NCI-H1417 (cell line): ENCODE measurements at regions not wholly inside any gene's neighbourhood (a gene's known extent, or its start where the extent isn't known, plus 50 kb on each side); places are given as distances from the start of the nearest gene placed in this dataset.
"Not testable (repeated sequence)": the region's sequence is repeated elsewhere in the genome, so short reads cannot be mapped to it uniquely, and the experiment has no call there.

Experiments used
- DNase-seq, 3 experiments: peaks; one replicate each; lab custom pipeline; 2025; lab: John Stamatoyannopoulos, UW

GRCh38 chr12:54105809-54106208, 52.2 kb downstream of the HOXC4 start:
- DNase-seq: not testable (repeated sequence)

GRCh38 chr12:54106252-54106651, 52.6 kb downstream of the HOXC4 start:
- DNase-seq: not testable (repeated sequence)

- not testable (repeated sequence) for DNase-seq
These were observed 53.4 kb downstream of the HOXC4 start for GRCh38 chr12:54106803-54107579.

- DNase-seq: not testable (repeated sequence)
These were observed 58.7 kb downstream of the HOXC4 start for GRCh38 chr12:54112336-54112735.

- not testable (repeated sequence) for DNase-seq
These were observed 62.4 kb downstream of the HOXC4 start for GRCh38 chr12:54116055-54116454.

GRCh38 chr12:54117392-54117791, 63.8 kb downstream of the HOXC4 start:
- not testable (repeated sequence) for DNase-seq

GRCh38 chr12:54119082-54119481, 65.4 kb downstream of the HOXC4 start:
- not testable (repeated sequence) for DNase-seq

- not testable (repeated sequence) for DNase-seq
These were observed 64.8 kb downstream of the SMUG1 start for GRCh38 chr12:54123981-54124380.

- DNase-seq: peak in 1 of 3 experiments; percentile 60
These were observed 63.1 kb downstream of the SMUG1 start for GRCh38 chr12:54125708-54126028.

GRCh38 chr12:54126029-54126695, 62.6 kb downstream of the SMUG1 start:
- peak in 2 of 3 experiments; percentile 82 to 87 for DNase-seq

GRCh38 chr12:54126696-54127537, 61.9 kb downstream of the SMUG1 start:
- no peak for DNase-seq

GRCh38 chr12:54127538-54128259, 61.1 kb downstream of the SMUG1 start:
- no peak for DNase-seq

GRCh38 chr12:54128416-54128815, 60.4 kb downstream of the SMUG1 start:
- no peak for DNase-seq

GRCh38 chr12:54129028-54129903, 59.5 kb downstream of the SMUG1 start:
- DNase-seq: no peak
